Activated CD8-positive, alpha-beta memory T cell treated with anti-CD3 and anti-CD28 coated beads, Interleukin-2, amount 10 ng/mL, durations not matched to agents 7 days and 5 days (primary cell): ENCODE measurements at regions not wholly inside any gene's neighbourhood (a gene's known extent, or its start where the extent isn't known, plus 50 kb on each side); places are given as distances from the start of the nearest gene placed in this dataset.
"Not testable (repeated sequence)": the region's sequence is repeated elsewhere in the genome, so short reads cannot be mapped to it uniquely, and the experiment has no call there.

Source experiments
- ATAC-seq: fragments of 150-1000 bp; cut with Tn5 transposase; one replicate; pipeline ENCODE4 v1.10.0; 2021; ENCODE audit warnings: moderate library complexity
- CTCF ChIA-PET: fragments of 350-600 bp; sonication (Branson Sonifier 250); formaldehyde crosslinking; loops from one replicate; lab custom pipeline; 2021; ENCODE audit warnings: antibody characterized with exemption; lab: Charles Lee
- DNase-seq: peaks from one replicate; pipeline ENCODE4 v3.0.0-alpha.2; 2020
- H3K27ac Mint-ChIP-seq: one replicate; pipeline ENCODE4 v1.8.0; 2021; ENCODE audit warnings: mild to moderate bottlenecking, mixed read lengths
- H3K27me3 Mint-ChIP-seq: one replicate; pipeline ENCODE4 v1.8.0; 2021; ENCODE audit warnings: mixed read lengths
- H3K36me3 Mint-ChIP-seq: one replicate; pipeline ENCODE4 v1.8.0; 2021; ENCODE audit warnings: mild to moderate bottlenecking, mixed read lengths
- H3K4me1 Mint-ChIP-seq: one replicate; pipeline ENCODE4 v1.8.0; 2021; ENCODE audit warnings: mixed read lengths
- H3K4me3 Mint-ChIP-seq: one replicate; pipeline ENCODE4 v1.8.0; 2021; ENCODE audit warnings: mild to moderate bottlenecking, moderate library complexity, mixed read lengths
- H3K9me3 Mint-ChIP-seq: one replicate; pipeline ENCODE4 v1.8.0; 2022; ENCODE audit warnings: low read depth, mixed read lengths

- H3K4me1 Mint-ChIP-seq, result peaks cover 5% of the 10 kb centered on the region
- CTCF ChIA-PET, result interaction anchor here (0.7 to 4.6 kb wide), 2 partner anchors 59 to 660 kb away, joined by 3 to 18 read pairs; no protein-coding TSS in a partner anchor
- H3K36me3 Mint-ChIP-seq, result no peaks in the 10 kb centered on the region
- H3K4me3 Mint-ChIP-seq, result no peak overlapping the region
- peaks cover 17% of the 10 kb centered on the region for H3K27me3 Mint-ChIP-seq
- H3K9me3 Mint-ChIP-seq, result no peaks in the 10 kb centered on the region
- no peak for ATAC-seq
- H3K27ac Mint-ChIP-seq, result no peak overlapping the region
- DNase-seq, result no peak
These were observed 72.8 kb upstream of the ANKH start for GRCh38 chr5:14944350-14944739.

GRCh38 chr5:14942212-14942611, 70.6 kb upstream of the ANKH start:
- Mint-ChIP-seq H3K36me3 (no peaks in the 10 kb centered on the region), H3K4me1 (peaks cover 6% of the 10 kb centered on the region), H3K27me3 (peaks cover 25% of the 10 kb centered on the region), H3K9me3 (no peaks in the 10 kb centered on the region), H3K4me3 (no peak overlapping the region), H3K27ac (no peak overlapping the region)
- CTCF ChIA-PET, result no interaction called here
- DNase-seq (no peak), ATAC-seq (no peak)

GRCh38 chr5:14937254-14937653, 65.7 kb upstream of the ANKH start:
- CTCF ChIA-PET, result interaction anchor here (1.5 kb wide), 1 partner anchor 33 kb away, joined by 4 read pairs; no protein-coding TSS in a partner anchor
- no peak for ATAC-seq

GRCh38 chr5:14936588-14936987, 65.0 kb upstream of the ANKH start:
- no peak overlapping the region for H3K4me3 Mint-ChIP-seq
- H3K27me3 Mint-ChIP-seq, result peaks cover 44% of the 10 kb centered on the region
- H3K27ac Mint-ChIP-seq, result no peak overlapping the region
- DNase-seq, result no peak
- H3K36me3 Mint-ChIP-seq, result peaks cover 1% of the 10 kb centered on the region
- CTCF ChIA-PET, result interaction anchor here (1.5 kb wide), 1 partner anchor 33 kb away, joined by 4 read pairs; no protein-coding TSS in a partner anchor
- no peak for ATAC-seq
- H3K9me3 Mint-ChIP-seq, result no peaks in the 10 kb centered on the region
- peaks cover 4% of the 10 kb centered on the region for H3K4me1 Mint-ChIP-seq

More at GRCh38 chr5:14937254-14937653, 65.7 kb upstream of the ANKH start:
- Mint-ChIP-seq H3K4me3 (no peak overlapping the region), H3K36me3 (peaks cover 1% of the 10 kb centered on the region), H3K27ac (no peak overlapping the region), H3K9me3 (no peaks in the 10 kb centered on the region), H3K4me1 (peaks cover 4% of the 10 kb centered on the region), H3K27me3 (peaks cover 46% of the 10 kb centered on the region)
- no peak for DNase-seq

GRCh38 chr5:14935341-14935740, 63.8 kb upstream of the ANKH start:
- CTCF ChIA-PET, result no interaction called here
- DNase-seq (no peak), ATAC-seq (no peak)
- Mint-ChIP-seq H3K36me3 (peaks cover 1% of the 10 kb centered on the region), H3K4me3 (no peak overlapping the region), H3K27ac (no peak overlapping the region), H3K9me3 (no peaks in the 10 kb centered on the region), H3K4me1 (peaks cover 4% of the 10 kb centered on the region), H3K27me3 (peaks cover 38% of the 10 kb centered on the region)

- Mint-ChIP-seq H3K4me3 (no peak overlapping the region), H3K4me1 (peaks cover 4% of the 10 kb centered on the region), H3K27ac (no peak overlapping the region), H3K9me3 (no peaks in the 10 kb centered on the region), H3K27me3 (peaks cover 33% of the 10 kb centered on the region), H3K36me3 (peaks cover 1% of the 10 kb centered on the region)
- ATAC-seq (no peak), DNase-seq (no peak)
- CTCF ChIA-PET, result interaction anchor here (1.7 kb wide), 1 partner anchor 247 kb away, joined by 3 read pairs; no protein-coding TSS in a partner anchor
These were observed 61.4 kb upstream of the ANKH start for GRCh38 chr5:14932902-14933469.

GRCh38 chr5:14930486-14930885, 58.9 kb upstream of the ANKH start:
- ATAC-seq (no peak), DNase-seq (no peak)
- peaks cover 15% of the 10 kb centered on the region for H3K27me3 Mint-ChIP-seq
- H3K4me3 Mint-ChIP-seq, result no peak overlapping the region
- CTCF ChIA-PET, result interaction anchor here (0.6 to 1.4 kb wide), 2 partner anchors 18 to 76 kb away, joined by 3 read pairs; no protein-coding TSS in a partner anchor
- no peaks in the 10 kb centered on the region for H3K9me3 Mint-ChIP-seq
- H3K4me1 Mint-ChIP-seq, result peaks cover 20% of the 10 kb centered on the region
- H3K36me3 Mint-ChIP-seq, result peaks cover 1% of the 10 kb centered on the region
- H3K27ac Mint-ChIP-seq, result no peak overlapping the region

- DNase-seq (no peak), ATAC-seq (no peak)
- Mint-ChIP-seq H3K36me3 (no peaks in the 10 kb centered on the region), H3K9me3 (no peaks in the 10 kb centered on the region), H3K27ac (no peak overlapping the region), H3K4me3 (no peak overlapping the region), H3K27me3 (peaks cover 8% of the 10 kb centered on the region), H3K4me1 (peaks cover 31% of the 10 kb centered on the region)
- CTCF ChIA-PET, result interaction anchor here (1.4 kb wide), 1 partner anchor 19 kb away, joined by 3 read pairs; no protein-coding TSS in a partner anchor
These were observed 57.9 kb upstream of the ANKH start for GRCh38 chr5:14929293-14930065.

GRCh38 chr5:14928661-14929060, 57.1 kb upstream of the ANKH start:
- Mint-ChIP-seq H3K4me3 (no peak overlapping the region), H3K9me3 (no peaks in the 10 kb centered on the region), H3K4me1 (peaks cover 32% of the 10 kb centered on the region), H3K27me3 (peaks cover 5% of the 10 kb centered on the region), H3K36me3 (no peaks in the 10 kb centered on the region), H3K27ac (no peak overlapping the region)
- ATAC-seq, result no peak
- CTCF ChIA-PET, result interaction anchor here (0.7 kb wide), 1 partner anchor 59 kb away, joined by 4 read pairs; no protein-coding TSS in a partner anchor
- no peak for DNase-seq

GRCh38 chr5:14925326-14925725, 53.7 kb upstream of the ANKH start:
- Mint-ChIP-seq H3K27me3 (no peaks in the 10 kb centered on the region), H3K36me3 (no peaks in the 10 kb centered on the region), H3K9me3 (no peaks in the 10 kb centered on the region), H3K27ac (peak overlapping the region; percentile 83), H3K4me1 (peaks cover 32% of the 10 kb centered on the region), H3K4me3 (peak overlapping the region; percentile 24)
- ATAC-seq (no peak), DNase-seq (no peak)
- CTCF ChIA-PET, result interaction anchor here (1.0 to 1.4 kb wide), 2 partner anchors 32 to 116 kb away, joined by 3 to 4 read pairs; no protein-coding TSS in a partner anchor

GRCh38 chr5:14922952-14923351, 51.4 kb upstream of the ANKH start:
- H3K9me3 Mint-ChIP-seq, DNase-seq, H3K36me3 Mint-ChIP-seq, H3K27me3 Mint-ChIP-seq, H3K4me3 Mint-ChIP-seq, H3K27ac Mint-ChIP-seq, ATAC-seq: not testable (repeated sequence)
- CTCF ChIA-PET, result interaction anchor here (0.9 kb wide), 1 partner anchor 45 kb away, joined by 3 read pairs; no protein-coding TSS in a partner anchor
- H3K4me1 Mint-ChIP-seq, result peaks cover 35% of the 10 kb centered on the region

- Mint-ChIP-seq H3K27me3 (no peaks in the 10 kb centered on the region), H3K27ac (no peak overlapping the region), H3K4me1 (peaks cover 33% of the 10 kb centered on the region), H3K36me3 (no peaks in the 10 kb centered on the region), H3K9me3 (no peaks in the 10 kb centered on the region), H3K4me3 (no peak overlapping the region)
- no peak for ATAC-seq
- DNase-seq, result no peak
- CTCF ChIA-PET, result interaction anchor here (0.9 kb wide), 1 partner anchor 45 kb away, joined by 3 read pairs; no protein-coding TSS in a partner anchor
These were observed 50.9 kb upstream of the ANKH start for GRCh38 chr5:14922456-14922855.
